ENCODE measurements at regions not wholly inside any gene's neighbourhood (a gene's known extent, or its start where the extent isn't known, plus 50 kb on each side); places are given as distances from the start of the nearest gene placed in this dataset.
"Not testable (repeated sequence)": the region's sequence is repeated elsewhere in the genome, so short reads cannot be mapped to it uniquely, and the experiment has no call there.

- DNase-seq, result no peak
Measured at GRCh38 chr12:73769337-73769736, 768.3 kb upstream of the ATXN7L3B start.

GRCh38 chr12:73798523-73798922 is 739.1 kb upstream of the ATXN7L3B start:
- DNase-seq, result no peak

GRCh38 chr12:73815072-73815645 is 722.5 kb upstream of the ATXN7L3B start:
- no peak for DNase-seq

- DNase-seq, result no peak
Measured at GRCh38 chr12:73817161-73817560, 720.5 kb upstream of the ATXN7L3B start.

- no peak for DNase-seq
Measured at GRCh38 chr12:73833746-73834145, 703.9 kb upstream of the ATXN7L3B start.

GRCh38 chr12:73841963-73842362 is 695.7 kb upstream of the ATXN7L3B start:
- DNase-seq, result no peak

- no peak for DNase-seq
Measured at GRCh38 chr12:73863546-73863945, 674.1 kb upstream of the ATXN7L3B start.

DNA sequence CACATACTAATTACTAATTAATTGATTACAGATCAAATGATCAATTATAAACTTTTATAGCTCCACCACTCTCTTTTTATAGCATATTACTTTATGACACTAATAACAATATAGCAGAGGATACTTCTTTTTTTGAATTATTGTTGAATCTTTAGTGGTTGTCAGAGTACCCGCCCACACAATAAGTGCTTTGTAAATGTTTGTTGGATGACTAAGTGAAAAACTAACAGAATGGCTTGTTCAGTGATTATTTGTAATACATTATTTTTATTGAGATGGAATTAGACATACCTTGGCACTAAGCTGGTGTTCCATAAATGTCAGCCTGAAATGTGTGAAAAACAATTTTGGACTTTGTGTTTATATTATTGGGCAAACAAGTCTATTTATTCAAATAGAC is 670.5 kb upstream of the ATXN7L3B start:
- DNase-seq, result no peak

DNA sequence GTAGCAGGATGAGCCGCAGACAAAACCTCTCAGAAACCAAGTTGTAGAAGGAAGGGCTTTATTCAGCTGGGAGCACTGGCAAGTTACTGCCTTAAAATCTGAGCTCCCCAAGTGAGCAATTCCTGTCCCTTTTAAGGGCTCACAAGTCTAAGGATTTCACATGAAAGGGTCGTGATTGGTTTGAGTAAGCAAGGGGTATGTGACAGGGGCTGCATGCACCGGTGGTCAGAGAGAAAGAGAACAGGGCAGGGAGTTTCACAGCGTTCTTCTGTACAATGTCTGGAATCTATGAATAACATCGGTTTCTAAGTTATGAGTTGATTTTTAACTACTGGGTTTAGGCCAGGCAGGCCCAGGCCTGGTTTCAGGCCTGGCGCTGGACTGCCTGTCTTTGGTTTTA is 660.3 kb upstream of the ATXN7L3B start:
- DNase-seq, result not testable (repeated sequence)

GRCh38 chr12:73892201-73892600 is 645.4 kb upstream of the ATXN7L3B start:
- DNase-seq, result no peak

GRCh38 chr12:73898645-73899044 is 639.0 kb upstream of the ATXN7L3B start:
- no peak for DNase-seq

- no peak for DNase-seq
Measured at GRCh38 chr12:73902260-73902659, 635.4 kb upstream of the ATXN7L3B start.

DNA sequence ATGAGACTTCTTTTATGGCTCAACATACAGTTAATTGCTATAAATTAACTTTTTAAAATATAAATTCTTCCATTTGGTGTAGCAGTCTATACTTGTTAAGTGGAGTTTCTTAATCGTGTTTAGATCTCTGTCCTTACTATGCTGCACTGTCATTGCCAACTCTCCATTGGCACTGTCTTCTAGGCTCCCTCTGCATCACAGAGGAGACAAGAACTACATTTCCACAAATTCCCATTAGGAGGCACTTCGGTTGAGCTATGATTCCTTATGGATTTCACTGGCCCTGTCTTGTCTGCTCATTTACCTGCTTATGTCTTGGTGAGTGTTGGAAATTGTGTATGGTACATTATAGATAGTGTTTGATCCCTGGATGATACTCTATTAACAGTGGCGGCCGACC is 630.9 kb upstream of the ATXN7L3B start:
- DNase-seq, result no peak

GRCh38 chr12:73935817-73936216 is 601.8 kb upstream of the ATXN7L3B start:
- DNase-seq, result no peak

GRCh38 chr12:73947326-73948026 is 590.2 kb upstream of the ATXN7L3B start:
- DNase-seq, result no peak

DNA sequence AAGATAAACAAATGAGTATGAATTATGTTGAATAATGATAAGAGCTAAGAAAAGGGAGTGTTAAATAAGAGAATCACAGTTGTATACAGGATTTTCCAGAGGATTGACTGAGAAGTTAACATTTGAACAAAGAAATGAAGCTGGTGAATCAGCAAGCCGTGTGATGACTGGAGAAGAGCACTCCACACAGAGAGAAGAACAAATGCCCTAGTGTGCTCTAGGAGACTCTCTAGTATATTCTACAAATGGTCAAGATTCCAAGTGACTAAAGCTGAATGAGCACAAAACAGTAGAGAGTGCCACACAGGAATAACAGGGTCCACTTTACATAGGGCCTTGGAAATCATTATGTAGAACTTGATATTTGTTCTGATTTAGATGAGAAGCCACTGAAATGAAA is 587.1 kb upstream of the ATXN7L3B start:
- no peak for DNase-seq

DNA sequence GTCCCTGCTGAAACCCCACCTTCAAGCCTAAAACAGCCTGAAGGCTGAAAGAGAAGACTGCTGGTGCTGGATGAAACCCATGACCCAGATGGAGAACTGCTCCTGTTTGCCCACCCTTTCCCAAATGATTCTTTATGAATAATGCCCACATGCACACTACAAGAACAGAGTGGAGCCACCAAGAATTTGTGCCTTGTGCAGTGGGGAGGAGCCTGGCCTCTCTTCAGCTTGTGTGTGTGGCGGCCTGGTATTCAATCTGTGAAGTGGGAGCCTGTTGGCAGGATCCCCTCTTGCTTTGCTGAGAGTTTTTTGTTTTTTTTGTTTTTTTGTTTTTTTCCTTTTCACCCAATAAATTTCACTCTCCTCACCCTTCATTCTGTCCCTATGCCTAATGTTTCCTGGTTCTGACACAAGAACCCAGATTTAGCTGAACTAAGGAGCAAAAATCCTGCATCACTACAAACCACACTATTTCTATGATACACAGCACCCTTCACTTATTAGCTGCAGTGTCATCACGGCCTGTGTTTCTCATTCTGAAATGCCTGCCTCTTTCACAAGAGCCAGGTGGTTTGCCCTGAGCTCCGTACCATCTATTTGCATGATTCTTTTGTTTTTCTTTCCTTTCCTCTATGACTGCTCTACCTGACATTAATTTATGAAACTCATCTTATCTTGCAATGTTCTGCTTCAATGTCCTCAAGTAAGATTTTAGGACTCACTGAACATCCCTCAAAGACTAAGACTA is 585.5 kb upstream of the ATXN7L3B start:
- no peak for DNase-seq

DNA sequence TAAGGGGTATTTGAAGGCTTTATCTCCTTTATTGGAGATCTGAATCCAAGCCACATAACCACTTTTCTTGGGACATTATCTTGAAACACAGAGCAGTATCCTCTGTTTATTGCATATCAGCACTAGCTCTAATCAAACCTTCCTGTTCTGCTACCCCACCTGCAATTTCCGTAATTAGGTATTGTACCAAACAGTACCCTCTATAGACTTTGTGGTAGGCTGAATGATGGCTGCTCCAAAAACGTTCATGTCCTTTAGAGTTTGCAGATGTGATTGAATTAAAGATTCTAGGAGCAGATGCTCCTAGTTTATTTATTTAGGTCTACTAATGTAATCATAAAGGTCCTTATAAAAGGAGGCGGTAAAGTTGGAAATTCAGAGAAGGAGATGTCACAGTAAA is 573.0 kb upstream of the ATXN7L3B start:
- no peak for DNase-seq

DNA sequence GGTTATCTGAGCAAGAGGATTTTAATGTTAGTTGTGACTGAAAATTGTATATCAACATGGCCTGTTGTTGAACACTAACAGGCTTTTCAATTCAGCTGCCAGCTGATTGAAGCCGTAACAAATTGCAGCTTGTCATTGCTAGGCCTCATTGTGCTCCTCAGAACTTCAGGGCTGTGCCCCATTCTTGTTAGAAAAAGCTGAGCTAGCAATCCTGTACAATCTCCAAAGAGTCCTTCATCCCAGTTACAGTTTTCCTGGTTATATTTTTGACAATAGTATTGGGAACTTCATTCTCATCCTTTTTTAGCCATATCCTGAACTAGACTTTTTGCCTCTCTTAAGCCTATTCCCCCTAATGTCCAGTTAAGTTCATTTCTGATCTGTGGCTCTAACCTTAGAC is 564.1 kb upstream of the ATXN7L3B start:
- no peak for DNase-seq

DNA sequence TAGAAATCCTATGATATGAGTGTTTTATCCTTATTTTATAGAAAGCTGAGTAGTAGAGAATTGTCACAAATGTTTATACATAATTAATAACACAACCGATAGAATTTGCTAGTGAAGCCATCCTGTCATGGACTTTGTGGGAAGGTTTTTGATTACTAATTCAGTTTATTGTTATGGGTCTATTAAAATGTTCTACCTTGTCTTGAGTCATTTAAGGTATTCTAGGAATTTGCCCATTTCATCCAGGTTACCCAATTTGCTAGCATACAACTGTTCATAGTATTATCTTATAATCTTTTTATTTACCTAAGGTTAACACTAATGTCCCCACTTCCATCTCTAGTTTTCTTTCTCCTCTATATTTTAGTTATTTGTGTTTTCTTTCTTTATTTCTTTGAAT is 553.1 kb upstream of the ATXN7L3B start:
- DNase-seq, result no peak

- DNase-seq, result no peak
Measured at GRCh38 chr12:73991138-73991537, 546.5 kb upstream of the ATXN7L3B start.

GRCh38 chr12:73998894-73999293 is 538.7 kb upstream of the ATXN7L3B start:
- no peak for DNase-seq

DNA sequence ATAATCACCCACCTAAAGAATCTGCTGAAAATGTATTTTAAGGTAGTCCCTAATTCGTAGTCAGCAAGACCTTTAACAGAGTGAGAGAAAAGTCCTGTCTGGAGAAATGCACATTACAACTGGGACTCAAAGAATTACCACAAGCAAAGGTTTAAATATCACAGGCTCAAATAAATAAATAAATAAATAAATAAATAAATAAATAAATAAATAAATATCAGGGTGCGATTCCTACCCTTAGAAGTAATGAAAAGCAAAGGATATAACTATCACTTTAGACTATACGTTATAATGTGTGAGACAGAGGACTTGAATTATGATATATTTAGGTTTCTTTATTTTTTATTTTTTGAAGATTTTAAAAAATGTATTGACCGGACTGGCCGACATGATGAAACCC is 522.5 kb upstream of the ATXN7L3B start:
- DNase-seq, result no peak

GRCh38 chr12:74016324-74016723 is 521.3 kb upstream of the ATXN7L3B start:
- DNase-seq, result not testable (repeated sequence)

Data from NCI-H1092 (cell line).